DMS153 (cell line): ENCODE measurements at regions not wholly inside any gene's neighbourhood (a gene's known extent, or its start where the extent isn't known, plus 50 kb on each side); places are given as distances from the start of the nearest gene placed in this dataset.
"Not testable (repeated sequence)": the region's sequence is repeated elsewhere in the genome, so short reads cannot be mapped to it uniquely, and the experiment has no call there.

Experiments used
- DNase-seq: peaks from one replicate; lab custom pipeline; 2025; lab: John Stamatoyannopoulos, UW

DNA sequence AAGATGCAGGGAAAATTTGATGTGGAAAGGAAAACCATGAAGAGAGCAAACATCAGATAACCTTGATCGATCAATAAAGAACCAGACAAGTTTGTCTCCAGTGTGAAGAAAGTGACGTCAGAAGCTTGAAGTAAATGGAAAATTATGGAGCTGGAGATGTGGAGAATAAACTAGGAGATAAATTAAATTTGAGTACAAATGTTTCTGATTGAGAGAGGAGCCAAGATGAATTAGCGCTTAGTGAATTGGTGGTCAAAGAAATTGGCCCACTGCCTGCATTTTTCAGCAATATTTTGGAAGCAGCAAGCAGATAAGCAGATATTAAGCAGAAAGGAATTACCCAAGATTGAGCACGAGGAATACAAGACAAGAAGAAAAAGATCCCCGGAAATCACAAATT is 567.3 kb upstream of the ZNF385D start:
- no peak for DNase-seq

DNA sequence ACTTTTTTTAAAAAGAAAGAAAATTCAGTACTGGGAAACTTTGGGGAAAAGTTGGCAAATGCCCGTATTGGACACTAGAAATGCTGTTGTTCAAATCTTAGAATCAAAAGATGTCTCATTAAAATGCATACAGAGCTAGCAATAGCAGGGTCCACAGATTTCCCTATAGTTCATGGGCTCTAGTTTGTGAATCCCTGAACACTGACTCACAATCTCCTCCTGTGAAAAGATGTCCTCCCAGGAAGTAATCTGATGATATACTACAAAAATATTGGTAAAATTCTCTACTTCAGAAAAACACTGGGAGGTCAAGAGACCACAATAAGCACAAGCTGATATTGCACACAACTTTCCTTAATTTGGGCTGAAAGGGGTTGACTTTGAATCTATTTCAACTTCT is 568.4 kb upstream of the ZNF385D start:
- DNase-seq = no peak

DNA sequence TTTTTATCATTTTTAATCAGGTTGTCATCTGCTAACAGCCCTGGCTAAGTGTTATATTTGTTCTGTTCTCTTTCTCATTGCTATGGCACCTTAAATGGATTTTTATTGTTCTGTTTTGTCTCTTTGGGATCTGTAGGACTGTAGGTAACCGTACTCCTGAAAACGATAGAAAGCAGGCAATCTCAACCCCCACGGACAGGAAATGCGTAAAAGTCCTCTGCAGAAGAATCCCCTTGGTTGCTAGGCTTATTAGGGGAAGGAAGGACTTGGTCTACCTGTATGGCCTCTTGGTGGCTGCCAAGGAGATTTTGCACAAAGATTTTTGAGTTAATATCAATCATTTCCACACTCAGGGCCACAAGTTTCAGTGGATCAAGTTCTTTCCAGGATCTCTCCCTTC is 571.9 kb upstream of the ZNF385D start:
- no peak for DNase-seq

DNA sequence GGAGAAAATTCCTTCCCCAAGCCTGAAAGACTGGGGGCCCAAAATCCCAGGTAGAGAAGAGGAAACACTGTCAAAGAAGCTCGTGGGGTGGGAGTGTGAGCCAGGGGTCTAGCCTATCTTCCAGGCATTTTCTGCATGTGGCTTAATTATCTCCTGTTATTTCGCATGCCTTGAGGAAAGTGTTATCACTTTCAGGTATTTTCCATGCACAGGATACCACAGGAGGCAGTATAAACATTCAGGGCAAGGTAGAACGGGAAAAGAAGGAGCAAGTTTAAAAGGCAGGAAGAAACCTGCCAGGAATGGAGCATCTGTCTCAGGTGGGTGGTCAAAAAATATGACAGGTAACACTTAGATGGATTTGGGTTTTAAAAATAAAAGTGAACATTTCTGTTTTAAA is 575.3 kb upstream of the ZNF385D start:
- no peak for DNase-seq

DNA sequence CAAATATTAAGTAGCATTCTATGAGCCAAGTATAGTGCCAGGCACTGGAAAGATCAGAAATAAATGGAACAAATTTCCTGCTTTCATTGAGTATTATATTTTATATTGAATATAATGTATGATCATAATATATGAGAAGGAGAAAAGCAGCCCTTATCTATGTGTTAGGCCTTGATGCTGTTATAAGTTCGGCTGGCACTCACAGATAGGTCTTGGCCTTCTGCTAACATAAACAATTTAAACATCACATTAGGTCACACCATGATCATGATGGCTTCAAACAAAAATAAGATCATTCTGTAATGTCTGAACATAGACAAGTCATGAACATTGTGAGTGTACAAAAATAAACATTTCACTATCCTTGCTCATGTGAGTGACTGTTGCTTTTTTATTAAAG is 584.0 kb upstream of the ZNF385D start:
- no peak for DNase-seq

DNA sequence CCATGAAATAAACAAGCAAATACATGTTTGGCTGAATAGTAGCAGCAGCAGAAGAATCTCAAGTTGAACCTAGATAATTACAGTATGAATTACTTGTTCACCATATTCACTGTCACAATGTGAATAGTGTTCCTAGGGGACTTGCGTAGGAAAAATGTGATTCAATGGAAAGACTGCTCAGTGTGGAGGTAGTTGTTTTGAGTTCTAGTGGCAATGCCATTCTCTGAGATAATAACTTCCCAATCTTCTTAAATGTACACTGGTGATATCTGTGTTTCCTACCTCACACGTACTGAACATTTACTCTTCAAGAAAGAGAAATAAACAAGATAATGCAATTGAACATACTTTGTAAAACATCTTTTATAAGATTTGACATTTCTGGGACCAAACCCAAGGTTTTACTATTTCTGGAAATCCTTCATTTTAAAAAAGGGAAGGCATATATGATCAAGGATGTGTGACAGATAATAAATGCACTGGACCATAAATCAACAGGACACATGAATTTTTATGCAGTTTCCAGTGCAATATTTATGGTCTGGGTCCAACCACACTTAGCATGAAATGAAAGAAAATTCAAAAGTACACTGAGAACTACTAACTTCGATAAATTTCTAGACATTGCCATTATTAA is 598.3 kb upstream of the ZNF385D start:
- no peak for DNase-seq

DNA sequence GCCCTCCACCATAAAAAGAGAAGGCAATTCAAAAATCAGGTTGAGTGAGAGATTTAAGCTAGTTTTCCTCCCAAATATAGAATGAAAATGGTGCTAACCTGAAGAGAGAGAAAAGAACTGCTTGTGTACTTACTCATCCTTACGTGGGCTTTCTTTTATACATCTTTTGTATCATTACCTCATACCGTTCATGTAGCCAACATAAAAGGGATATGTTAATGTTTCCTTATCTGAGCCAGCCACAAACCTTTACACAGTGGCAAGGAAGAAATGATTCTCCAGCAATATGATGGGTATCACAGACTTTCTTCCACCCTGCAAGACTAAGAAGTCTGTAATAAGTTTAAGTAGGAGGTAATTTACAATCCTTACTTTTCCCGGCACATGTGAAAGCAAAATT is 600.8 kb upstream of the ZNF385D start:
- no peak for DNase-seq

DNA sequence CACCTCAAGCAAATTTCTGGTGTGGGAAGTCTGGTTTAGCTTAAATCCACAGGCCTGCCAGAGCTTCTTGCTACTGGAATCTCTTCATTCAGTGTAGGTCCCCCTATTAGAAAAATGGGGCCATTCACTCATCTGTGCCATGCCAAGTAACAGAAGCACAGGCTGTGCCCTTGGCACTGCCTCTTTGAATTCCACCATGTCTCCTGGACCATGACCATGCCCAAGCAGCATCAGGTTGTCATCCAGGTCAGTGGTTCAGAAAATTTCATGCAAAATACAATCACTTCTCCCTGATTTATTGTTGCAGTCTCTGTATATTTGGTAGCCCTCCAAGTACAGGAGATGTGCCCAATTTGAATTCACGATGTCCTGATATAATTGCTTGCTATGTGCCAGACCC is 602.1 kb upstream of the ZNF385D start:
- no peak for DNase-seq

DNA sequence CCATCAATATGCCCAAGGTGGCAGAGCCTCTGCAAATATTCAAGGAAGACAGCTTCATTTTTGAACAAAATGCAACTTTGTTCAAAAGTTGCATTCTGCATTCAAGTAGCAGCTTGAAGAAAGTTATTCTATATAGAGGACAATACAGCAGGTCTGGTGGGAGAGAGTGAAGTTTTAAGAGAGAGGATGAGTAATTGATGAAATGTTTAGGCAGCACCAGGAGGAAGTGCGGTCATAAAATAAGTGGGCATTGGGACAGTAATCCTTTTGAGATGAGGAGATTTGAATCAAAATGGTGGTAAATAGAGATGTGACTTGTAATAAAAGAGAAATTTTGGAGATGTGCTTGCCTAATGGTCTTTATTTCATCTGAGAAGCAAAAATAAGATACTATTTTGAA is 607.3 kb upstream of the ZNF385D start:
- DNase-seq = no peak

DNA sequence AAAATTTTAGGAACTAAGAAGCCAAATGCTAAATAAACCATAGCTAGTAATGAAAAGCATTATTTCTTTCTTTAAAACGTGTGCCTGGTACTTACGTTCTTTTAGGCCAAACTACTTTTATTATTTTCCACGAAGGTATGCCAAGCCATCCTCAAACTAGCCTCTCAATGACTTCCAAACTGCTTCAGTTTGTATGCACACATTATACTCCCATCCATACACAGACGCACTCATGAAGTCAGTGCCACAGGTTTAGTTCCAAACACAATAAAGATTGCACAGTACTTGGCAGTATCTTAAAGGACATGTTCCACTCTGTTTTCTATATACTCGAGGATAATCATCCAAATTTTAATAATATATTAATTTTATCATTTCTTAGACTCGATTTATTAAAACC is 609.2 kb upstream of the ZNF385D start:
- DNase-seq = no peak

DNA sequence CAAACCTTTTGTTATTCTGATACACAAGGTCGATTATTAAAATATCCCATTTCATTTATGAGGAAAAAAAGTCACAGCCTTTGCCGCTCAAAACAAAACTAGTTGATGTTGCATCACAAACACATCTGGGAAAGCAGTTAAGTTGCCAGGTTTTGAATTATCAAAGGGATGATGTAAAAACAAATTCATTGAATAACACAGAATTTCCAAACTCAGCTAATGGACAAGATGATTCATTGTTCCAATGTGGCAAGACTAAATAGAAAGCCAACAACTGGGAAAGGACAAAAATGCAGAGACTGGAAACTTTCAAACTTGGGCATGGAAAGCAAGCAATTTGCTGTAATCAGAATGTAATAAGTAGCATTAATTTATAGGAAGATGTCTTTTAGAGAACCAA is 610.0 kb upstream of the ZNF385D start:
- DNase-seq = no peak

DNA sequence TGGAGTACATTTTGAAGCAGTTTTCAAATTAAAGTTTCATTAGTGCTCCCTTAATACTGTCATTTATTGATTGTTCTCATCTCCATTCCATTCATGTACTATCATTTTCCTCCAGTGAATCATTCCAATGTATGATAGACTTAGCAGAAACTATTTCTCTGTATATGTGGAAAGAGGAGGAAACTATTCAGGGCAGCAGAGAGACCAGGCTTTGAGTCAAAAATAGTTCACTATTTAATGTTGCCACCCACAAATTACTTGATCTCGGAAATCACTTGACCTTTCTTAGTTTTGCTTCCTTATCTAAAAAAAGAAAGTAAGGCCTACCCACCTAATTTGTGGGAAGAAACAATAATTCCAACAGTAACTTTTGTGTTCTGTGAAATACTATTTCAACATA is 610.5 kb upstream of the ZNF385D start:
- no peak for DNase-seq

DNA sequence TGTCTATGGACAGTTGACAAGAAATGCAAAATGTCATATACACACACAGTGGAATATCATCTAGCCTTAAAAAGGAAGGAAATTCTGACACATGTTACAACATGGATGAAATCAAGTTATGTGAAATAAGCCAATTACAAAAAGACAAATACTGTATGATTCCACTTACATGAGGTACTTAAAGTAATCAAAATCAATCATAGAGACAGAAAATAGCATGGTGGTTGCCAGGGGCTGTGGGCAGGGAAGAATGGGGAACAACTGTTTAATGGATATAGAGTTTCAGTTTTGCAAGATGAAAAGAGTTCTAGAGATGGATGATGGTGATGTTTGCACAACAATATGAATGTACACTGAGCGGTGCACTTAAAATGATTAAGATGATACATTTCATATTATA is 613.8 kb upstream of the ZNF385D start:
- no peak for DNase-seq

DNA sequence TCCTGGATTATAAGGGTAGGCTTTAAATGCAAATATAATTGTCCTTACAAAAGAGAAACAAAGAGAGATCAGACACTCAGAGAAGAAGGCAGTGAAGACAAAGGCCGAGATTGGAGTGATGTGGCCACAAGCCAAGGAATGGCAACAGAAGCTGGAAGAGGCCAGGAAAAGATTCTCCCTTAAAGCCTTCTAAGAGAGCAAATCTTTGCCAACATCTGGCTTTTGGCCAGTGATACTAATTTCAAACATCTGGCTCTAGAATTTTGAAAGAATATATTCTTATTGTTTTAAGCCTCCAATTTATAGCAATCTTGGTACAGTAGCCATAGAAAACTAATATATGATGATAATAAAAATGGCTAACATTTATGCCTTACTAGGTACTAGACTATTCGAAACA is 615.8 kb upstream of the ZNF385D start:
- DNase-seq = no peak

DNA sequence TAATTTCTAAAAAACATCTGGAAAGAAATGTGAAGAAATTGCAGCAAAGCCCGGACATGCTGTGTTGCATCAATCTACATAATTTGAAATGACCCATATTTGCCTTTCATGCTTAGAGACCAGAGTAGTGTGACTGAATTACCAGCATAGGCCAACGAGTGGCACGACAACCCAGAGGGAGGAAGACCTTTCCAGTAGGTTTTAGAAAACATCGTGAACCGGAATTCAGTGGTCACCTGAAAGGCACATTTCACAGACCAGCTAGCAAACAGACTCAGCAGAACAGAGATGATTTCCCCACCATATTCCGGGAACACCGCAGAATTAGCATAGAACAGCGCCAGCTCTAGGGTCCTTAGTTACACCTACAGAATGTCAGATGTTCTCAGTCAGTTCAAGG is 620.0 kb upstream of the ZNF385D start:
- DNase-seq = no peak

DNA sequence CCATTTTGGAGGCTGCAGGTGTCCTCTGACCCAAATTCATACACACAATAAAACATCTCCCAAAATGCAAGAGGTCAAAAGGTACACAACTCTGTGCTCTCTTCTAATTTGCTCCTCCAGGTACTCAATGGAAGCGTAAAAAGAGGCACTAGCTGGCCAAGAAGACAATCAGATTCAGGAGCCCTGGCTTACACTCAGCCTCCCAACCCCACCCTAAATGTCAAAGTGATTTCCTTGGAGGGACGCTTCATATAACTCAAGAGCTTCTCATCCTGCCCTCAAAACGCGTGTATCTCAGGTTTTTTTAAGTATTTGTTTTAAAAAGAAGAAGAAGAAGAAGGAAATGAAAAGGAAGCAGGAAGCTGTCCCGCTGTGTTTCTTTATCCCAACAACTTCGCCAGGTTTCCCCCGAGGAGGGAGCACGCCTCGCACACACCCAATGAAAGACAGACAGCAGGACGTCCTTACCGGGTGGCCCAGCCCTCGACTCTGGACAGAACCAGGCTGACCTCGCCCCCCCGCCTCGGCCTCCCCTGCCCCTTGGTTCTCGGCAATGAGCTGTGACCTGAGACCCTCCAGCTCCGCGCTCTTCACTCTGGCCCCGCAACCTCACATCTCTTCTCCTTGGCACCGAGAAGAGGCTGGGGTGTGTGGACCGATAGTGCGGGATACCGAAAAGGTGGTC is 620.7 kb upstream of the ZNF385D start:
- no peak for DNase-seq

DNA sequence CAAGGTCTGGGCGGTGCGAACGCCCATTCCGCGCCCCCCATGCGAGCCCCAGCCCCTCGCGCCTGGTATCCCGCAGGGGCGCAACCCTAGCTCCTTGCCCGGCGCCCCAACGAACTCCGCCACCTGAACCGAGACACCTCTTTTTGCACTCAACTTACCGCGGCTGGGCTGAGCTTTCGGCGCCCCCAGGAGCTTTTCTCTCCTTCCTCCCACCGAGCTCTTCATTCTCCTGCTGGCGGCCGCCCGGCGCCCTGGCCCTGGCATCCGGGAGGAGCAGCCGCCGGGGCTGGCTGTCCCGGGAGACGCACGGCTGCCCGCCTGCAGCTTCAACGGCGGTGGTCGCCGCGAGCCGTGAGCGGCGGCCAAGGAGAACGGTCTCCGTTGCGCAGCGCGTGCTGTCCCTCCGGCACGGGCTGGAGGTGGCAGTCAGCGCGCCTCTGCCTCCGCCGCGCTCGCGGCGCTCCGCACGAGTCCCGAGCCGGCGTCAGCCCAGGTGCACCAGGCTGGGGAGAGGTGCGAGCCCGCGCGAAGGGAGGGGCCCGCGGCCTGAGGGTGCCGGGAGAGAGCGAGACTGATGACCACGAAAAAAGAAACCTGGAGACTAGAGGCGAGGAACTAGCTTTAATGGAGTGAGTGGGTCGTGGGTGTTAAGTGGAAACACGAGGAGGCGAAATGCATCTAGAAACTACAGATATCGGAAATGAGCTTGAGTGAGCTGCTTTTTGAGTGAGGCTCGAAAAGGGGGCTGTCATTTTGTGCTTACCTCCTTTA is 621.5 kb upstream of the ZNF385D start:
- DNase-seq = no peak

DNA sequence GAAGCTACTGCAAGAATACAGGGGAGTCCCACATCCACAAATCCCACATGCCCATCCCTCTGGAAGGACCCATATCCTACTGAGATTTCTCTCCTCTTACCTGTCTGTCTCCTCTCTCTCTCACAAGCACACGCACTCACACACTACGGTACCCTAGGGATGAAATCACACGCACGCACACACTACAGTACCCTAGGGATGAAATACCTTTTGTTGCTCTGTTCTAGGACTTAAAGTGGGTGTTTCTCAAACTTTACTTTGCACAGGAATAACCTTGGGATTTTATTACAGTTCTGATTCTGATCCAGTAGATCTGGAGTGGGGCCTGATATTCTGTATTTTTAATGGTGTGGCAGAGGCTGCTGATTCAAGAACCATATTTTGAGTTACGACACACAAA is 622.2 kb upstream of the ZNF385D start:
- no peak for DNase-seq

DNA sequence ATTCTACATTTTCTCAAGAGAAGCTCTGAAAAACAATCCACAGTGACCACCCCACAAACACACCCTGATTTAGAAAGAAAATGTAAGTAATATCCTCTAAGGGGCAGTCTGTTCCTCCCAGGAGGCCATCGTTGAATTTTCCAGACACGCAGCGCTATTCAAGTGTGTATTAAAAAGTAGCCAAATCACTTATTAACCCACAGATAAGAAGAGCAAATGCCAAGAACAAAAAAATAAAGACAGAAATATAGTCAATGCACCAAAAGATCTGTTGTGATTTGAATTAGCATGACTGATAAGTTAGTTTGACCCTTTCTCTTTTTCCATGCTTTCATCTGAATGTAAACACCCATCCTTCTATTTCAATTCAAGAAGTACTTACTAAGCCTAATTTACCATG is 622.8 kb upstream of the ZNF385D start:
- DNase-seq = no peak

DNA sequence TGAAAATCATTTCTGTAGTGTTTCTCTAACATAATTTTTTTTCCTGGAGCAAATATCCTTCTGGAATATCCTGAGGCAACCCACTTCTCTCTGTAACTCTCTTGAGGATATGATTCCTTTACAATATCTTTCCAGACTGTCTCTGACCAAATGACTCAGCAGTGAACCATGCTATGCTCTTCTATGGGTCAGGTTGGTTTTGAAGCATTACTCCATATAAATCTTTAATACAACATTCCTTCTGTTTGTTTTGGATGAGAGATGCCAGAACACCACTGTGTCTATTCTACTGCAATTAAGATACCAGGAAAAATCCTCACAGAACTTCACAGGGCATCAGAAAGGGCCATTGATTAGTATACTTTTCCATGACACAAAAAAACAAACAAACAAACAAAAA is 626.4 kb upstream of the ZNF385D start:
- no peak for DNase-seq

DNA sequence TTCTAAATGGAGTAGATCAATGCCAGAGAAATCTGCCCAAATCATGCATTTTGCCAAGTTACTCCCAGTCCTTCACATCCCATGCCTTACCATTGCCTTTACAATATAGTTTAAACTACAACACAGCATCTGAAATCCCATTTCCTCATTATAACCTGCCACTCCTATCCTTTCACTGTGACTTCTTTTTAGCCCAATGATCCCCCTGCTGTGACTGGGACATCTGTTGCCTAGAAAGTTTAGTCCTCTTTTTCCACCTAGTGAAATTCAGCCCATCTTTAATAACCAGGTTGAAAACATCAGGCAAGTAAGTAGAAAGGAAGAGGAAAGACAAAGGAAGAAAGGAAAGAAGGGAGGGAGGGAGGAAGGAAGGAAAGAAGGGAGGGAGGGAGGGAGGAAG is 627.9 kb upstream of the ZNF385D start:
- DNase-seq = no peak

DNA sequence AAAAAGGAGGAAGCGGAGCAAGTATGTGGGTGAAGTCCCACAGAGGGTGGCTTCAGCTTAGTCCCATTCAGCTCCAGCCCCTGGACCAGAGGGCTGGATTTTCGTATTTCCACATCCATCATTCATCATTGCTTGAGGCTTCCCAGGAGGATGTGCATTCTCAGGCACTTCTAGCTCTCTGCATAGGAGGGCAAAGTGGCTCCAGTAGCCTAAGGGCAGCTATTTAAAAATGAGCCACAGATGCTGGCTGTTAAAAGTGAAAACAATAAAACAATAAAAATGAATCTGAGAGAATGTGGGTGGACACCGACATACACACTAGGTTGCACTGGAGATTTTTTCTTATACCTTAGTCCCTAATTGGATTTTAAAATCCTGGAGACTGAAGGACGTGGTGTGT is 629.2 kb upstream of the ZNF385D start:
- no peak for DNase-seq

DNA sequence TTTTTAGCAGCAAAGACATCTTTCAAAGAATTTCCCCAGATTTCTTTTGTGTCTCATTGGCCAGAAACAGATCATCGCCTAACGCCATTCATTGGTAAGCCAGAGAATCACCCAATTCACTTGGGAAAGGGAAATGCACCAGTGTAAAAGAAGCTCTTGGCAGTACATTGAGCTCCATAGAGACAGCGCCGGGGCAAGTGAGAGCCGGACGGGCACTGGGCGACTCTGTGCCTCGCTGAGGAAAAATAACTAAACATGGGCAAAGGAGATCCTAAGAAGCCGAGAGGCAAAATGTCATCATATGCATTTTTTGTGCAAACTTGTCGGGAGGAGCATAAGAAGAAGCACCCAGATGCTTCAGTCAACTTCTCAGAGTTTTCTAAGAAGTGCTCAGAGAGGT is 630.6 kb upstream of the ZNF385D start:
- not testable (repeated sequence) for DNase-seq

DNA sequence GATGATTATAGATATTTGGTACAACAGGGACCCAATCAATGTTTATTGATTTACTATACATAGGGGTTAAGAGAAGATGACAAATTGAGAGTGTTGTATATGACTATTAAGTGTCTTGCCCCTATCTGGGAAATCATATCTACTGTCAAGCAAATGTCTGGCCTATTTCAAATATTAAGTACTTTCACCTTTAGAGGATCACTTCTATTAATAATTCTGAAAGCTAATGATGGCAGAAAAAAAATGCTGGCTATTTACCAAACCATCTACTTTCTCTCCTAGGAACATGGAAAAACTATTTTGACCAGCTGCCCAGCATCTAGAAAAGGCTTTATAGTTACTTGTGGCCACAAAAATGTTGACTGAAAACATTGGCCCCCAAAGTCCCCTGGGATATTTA is 632.3 kb upstream of the ZNF385D start:
- no peak for DNase-seq
